Stimulated activated CD8-positive, alpha-beta memory T cell treated with anti-CD3 and anti-CD28 coated beads, Interleukin-12 subunit alpha, Interleukin-12 subunit beta, amount 100 ng/mL, for 24 hours (primary cell): ENCODE measurements at regions not wholly inside any gene's neighbourhood (a gene's known extent, or its start where the extent isn't known, plus 50 kb on each side); places are given as distances from the start of the nearest gene placed in this dataset.
"Not testable (repeated sequence)": the region's sequence is repeated elsewhere in the genome, so short reads cannot be mapped to it uniquely, and the experiment has no call there.

Source experiments
- DNase-seq: peaks from one replicate; pipeline ENCODE4 v3.0.0-alpha.2; 2020; ENCODE audit errors: extremely low read depth

GRCh38 chr7:12004581-12004980 is 172.6 kb upstream of the THSD7A start:
- no peak for DNase-seq

DNA sequence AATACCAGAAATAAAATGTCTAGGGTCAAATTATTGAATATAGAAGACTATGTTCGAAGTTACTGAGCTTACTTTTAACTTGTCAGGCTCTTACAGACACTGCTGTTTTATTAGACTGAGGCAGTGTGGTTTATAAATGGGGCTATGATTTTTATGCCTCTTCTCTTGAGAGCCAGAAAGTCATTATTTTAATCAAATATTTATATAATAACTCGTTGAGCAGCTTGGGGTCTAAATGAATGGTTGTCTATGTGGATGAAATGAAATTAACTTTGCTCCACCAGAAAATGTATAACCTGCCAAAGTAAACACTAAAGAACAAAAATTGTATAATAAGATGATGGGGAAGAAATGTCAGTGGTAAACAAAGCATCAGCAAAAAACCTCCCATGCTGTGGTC is 175.6 kb upstream of the THSD7A start:
- no peak for DNase-seq

GRCh38 chr7:12013983-12014382 is 182.0 kb upstream of the THSD7A start:
- DNase-seq: no peak

GRCh38 chr7:12016439-12016838 is 184.4 kb upstream of the THSD7A start:
- no peak for DNase-seq

DNA sequence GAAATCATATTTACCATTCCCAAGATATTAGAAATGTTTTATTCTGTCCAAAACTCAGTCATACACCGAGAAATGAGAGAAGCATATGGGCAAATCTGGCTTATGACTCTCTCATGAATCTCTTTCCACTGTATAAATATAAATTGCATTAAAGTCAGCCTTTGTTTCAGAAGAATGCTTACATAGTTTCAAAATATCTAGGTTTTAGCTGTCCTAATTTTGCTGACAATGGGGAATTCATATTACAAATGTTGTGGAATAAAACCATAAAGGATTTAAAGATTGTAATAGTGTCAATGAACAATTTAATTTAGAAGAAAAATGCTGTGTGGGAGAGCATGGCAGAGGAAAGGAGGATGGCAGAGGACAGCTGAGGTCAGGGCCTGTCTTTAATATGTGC is 185.0 kb upstream of the THSD7A start:
- DNase-seq: no peak

DNA sequence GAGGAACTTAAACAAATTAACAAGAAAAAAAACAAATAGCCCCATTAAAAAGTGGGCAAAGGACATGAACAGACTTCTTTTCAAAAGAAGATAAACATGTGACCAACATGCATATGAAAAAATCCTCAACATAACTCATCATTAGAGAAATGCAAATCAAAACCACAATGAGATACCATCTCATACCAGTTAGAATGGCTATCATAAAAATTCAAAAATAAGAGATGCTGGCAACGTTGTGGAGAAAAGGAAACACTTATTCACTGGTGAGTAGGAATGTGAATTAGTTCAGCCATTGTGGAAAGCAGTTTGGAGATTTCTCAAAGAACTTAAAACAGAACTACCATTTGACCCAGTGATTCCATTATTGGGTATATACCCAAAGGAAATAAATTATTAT is 189.1 kb upstream of the TMEM106B start:
- DNase-seq: not testable (repeated sequence)

- no peak for DNase-seq
Observed at GRCh38 chr7:12025246-12025645, 185.8 kb upstream of the TMEM106B start.

DNA sequence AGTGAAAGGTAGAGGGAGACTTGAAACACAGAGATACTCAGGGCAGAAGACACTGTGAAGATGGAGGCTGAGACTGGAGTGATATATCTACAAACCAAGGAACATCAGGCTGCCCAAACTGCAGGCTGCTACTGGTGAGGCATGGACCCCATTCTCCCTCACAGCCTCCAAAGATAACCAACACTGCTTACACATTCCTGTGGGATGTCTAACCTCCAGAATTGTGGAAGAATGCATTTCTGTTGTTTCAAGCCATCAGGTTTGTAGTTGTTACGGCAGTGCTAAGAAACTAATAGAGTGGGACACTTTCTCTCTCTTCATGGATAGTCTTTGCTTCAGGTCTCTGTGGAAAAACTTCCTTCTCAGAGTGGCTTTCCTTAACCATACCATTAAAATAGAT is 182.6 kb upstream of the TMEM106B start:
- no peak for DNase-seq

DNA sequence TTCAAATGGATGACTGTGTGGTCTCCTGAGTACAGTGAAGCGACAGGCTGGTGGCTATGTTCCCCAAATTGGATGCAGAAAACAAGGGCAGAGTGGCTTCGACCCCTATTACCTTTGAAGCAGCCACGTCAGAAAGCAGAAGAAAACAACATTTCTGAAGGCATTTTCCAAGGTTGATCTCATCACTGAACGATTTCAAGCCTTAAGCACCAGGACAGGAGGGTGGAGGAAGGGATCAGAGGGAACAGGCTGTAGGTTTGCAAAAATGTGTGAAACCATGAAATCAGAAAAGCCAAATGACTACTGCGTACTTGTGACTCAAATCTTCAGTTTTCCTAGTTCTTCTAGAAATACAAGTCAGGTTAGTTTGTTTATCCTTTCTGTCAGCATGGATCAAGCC is 181.0 kb upstream of the TMEM106B start:
- DNase-seq: no peak

- no peak for DNase-seq
Observed at GRCh38 chr7:12031186-12031585, 179.9 kb upstream of the TMEM106B start.

DNA sequence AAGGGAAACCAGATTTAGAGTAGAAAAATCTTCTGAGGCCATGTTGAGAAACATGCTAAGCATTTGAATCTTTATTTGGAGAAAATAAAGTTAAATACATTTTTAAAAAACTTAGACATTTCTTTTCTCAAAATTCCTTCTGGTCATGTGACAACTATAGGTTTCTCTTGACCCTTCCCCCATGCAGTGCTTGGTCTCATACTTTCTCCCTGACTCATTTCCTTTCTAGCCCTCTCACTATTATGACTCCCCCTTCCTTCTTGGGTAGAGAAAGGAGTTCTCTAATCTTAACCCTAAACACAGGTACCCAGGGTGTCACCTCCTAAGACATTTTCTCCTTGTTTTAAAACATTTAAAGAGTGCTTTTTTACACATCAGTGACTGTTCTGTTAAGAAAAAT is 179.5 kb upstream of the TMEM106B start:
- no peak for DNase-seq

- DNase-seq: no peak
Observed at GRCh38 chr7:12032146-12032545, 178.9 kb upstream of the TMEM106B start.

DNA sequence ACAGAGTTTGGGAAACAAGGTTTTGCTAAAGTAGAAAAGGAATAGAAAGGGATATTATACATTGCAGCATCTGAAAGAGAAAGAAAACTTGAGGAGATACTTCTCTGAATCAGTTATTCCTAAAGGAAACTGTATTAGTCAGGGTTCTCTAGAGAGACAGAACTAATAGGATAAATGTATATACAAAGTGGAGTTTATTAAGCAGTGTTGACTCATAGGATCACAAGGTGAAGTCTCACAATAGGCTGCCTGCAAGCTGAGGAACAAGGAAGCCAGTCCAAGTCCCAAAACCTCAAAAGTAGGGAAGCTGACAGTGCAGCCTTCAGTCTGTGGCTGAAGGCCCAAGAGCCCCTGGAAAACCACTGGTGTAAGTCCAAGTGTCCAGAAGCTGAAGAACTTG is 167.6 kb upstream of the TMEM106B start:
- not testable (repeated sequence) for DNase-seq

DNA sequence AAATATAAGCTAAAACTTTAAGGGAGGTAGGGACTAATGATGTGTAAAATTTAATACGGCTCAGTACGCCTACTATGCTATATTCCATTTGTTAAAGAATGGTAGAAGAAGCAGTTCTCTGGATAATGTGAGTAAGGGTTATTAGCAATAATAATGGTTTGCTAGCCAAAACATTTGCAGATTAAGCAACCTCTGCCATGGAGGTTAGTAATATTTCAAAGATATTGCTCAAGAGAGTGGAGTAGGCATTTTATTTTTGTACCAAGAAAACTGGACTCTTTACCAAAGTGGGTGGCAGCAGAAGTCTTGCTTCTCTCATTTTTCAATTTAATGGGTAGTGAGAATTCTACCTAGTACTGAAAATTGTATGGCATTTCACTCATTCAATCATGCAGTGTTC is 158.9 kb upstream of the TMEM106B start:
- DNase-seq: no peak

DNA sequence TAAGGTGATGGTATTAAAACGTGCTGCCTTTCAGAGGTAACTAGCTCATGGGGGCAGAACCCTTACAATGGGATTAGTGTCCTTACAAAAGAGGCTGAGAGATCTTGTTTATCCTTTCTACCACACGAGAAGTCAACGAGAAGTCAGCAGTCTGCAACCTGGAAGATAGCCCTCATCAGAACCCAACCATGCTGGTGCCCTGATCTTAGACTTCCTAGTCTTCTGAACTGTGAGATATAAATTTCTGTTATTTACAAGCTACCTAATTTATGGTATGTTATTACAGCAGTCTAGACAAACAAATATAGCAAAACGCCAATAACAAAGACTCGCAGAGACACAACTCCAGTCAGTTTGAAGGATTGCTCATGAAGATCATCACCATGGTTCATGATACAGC is 157.5 kb upstream of the TMEM106B start:
- no peak for DNase-seq

DNA sequence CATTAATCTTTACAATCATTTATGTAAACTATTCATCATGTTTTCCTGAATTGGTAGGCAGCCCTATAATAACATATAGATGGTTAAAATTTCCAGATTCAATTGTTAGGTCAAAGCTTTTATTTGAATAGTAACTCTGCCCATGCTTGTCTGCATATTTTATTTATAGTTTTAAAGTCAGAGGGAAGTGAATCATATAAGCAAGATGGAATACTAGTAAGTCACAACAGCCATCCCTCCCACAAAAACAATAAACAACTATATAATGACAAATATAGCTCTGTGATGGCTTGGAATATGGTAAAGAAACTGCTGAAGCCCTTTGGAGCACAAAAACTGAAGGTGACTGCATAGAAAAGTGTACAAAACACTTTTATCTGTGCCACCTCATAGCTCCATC is 156.3 kb upstream of the TMEM106B start:
- no peak for DNase-seq

- DNase-seq: no peak
Observed at GRCh38 chr7:12056381-12056780, 154.7 kb upstream of the TMEM106B start.

DNA sequence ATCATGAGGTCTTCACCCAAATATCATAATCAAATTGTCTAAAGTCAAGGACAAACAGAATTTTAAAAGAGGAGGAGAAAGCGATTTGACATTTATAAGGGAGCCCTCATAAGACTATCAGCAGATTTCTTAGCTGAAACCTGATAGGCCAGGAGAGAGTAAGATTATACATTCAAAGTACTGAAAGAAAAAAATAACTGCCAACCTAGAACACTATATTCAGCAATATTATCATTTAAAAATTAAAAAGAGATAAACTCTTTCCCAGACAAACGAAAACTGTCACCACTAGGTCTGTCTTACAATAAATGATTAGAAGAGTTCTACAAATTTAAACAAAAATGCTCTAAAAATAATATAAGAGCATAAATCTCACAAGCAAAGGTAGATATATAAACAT is 154.1 kb upstream of the TMEM106B start:
- no peak for DNase-seq

GRCh38 chr7:12062062-12062461 is 149.0 kb upstream of the TMEM106B start:
- DNase-seq: no peak

GRCh38 chr7:12064586-12065127 is 146.4 kb upstream of the TMEM106B start:
- no peak for DNase-seq

GRCh38 chr7:12066004-12066403 is 145.1 kb upstream of the TMEM106B start:
- no peak for DNase-seq

GRCh38 chr7:12066521-12066920 is 144.6 kb upstream of the TMEM106B start:
- DNase-seq: no peak

DNA sequence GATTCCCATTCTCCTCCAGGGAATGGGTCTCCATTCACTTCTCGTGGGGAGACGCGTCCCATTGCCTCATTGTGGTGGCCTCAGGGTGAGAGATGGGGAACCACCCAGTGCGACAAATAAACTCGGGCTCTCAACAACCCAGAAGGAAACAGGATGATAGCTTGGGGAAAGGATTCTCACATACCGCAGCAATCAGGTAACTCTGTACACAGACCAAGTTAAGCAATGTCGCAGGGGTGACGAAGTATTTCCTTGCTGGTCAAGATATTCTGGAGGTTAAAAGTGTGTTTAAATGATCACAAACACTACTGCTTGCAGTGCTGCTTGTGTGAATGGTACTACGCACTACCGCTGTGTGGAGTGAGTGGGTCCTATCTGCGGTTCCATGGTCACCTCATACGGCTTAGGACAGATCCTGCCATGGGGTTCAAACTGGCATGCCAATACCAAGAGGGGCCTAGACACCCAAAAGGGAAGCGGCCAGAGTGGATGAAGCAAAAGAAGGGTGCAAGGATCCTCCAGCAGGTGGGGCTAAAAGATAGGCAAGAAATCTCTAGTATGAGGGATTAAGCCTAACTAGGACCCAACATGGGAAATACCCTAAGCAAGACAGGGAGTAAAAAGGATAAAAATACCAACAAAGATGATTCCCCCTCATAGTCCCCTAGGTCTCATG is 143.8 kb upstream of the TMEM106B start:
- DNase-seq: peak; percentile 3

- no peak for DNase-seq
Observed at GRCh38 chr7:12069757-12070156, 141.3 kb upstream of the TMEM106B start.
